HEK293T (cell line): ENCODE measurements at regions not wholly inside any gene's neighbourhood (a gene's known extent, or its start where the extent isn't known, plus 50 kb on each side); places are given as distances from the start of the nearest gene placed in this dataset.

ENCODE experiments used
- ARNT ChIP-seq: fragments of 450-650 bp; IDR thresholded peaks from 2 replicates; pipeline ENCODE4 v1.6.1; 2017; ENCODE audit warnings: mild to moderate bottlenecking
- CTBP1 ChIP-seq: fragments of 450-650 bp; IDR thresholded peaks from 2 replicates; pipeline ENCODE4 v1.6.1; 2016; ENCODE audit warnings: borderline replicate concordance
- FOXK2 ChIP-seq: fragments of 450-650 bp; IDR thresholded peaks from 2 replicates; pipeline ENCODE4 v1.6.1; 2016; ENCODE audit warnings: mild to moderate bottlenecking
- FOXM1 ChIP-seq: fragments of 450-650 bp; IDR thresholded peaks from 2 replicates; pipeline ENCODE4 v1.6.1; 2017; ENCODE audit warnings: mild to moderate bottlenecking, borderline replicate concordance
- HDGF ChIP-seq: fragments of 450-650 bp; IDR thresholded peaks from 2 replicates; pipeline ENCODE4 v1.6.1; 2017; ENCODE audit warnings: antibody characterized with exemption, borderline replicate concordance
- NFRKB ChIP-seq: fragments of 450-650 bp; IDR thresholded peaks from 2 replicates; pipeline ENCODE4 v1.6.1; 2016; ENCODE audit warnings: mild to moderate bottlenecking, moderate library complexity
- SP1 ChIP-seq: fragments of 450-650 bp; IDR thresholded peaks from 2 replicates; pipeline ENCODE4 v1.6.1; 2017
- SUZ12 ChIP-seq: fragments of 450-650 bp; IDR thresholded peaks from 2 replicates; pipeline ENCODE4 v1.6.1; 2016; ENCODE audit warnings: mild to moderate bottlenecking
- ZNF384 ChIP-seq: fragments of 450-650 bp; IDR thresholded peaks from 2 replicates; pipeline ENCODE4 v1.6.1; 2016

DNA sequence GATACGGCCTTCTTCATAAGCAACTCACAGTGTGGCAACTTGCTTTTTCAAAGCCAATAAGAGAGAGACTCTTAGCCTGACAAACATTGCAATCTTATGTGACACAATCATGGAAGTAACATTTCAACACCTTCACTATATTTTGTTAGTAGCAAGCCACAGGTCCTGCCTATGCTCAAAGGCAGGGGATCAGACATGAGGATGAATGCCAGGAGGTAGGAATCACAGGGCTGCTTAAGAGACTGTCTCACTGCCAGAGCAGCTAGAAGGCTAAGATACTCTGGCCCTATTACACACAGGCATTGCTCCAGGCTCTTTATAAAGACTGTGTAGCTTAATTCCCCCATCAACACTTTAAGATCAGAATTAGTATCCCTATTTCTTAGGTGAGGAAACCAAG, 236.2 kb upstream of the KAZN start:
- TF ChIP-seq CTBP1: no peak
- no peak for TF ChIP-seq FOXM1
- no peak for TF ChIP-seq FOXK2
- no peak for TF ChIP-seq HDGF
- no peak for TF ChIP-seq SUZ12
- no peak for TF ChIP-seq SP1
- TF ChIP-seq NFRKB: no peak
- TF ChIP-seq ARNT: no peak
- no peak for TF ChIP-seq ZNF384
